AG09309 (cell line): ENCODE measurements at regions not wholly inside any gene's neighbourhood (a gene's known extent, or its start where the extent isn't known, plus 50 kb on each side); places are given as distances from the start of the nearest gene placed in this dataset.
"Not testable (repeated sequence)": the region's sequence is repeated elsewhere in the genome, so short reads cannot be mapped to it uniquely, and the experiment has no call there.

Source experiments
- DNase-seq: peaks from one replicate; pipeline ENCODE4 v3.0.0-alpha.2; 2010; ENCODE audit warnings: low read depth
- H3K4me3 ChIP-seq: 2 replicates; pipeline ENCODE4 v1.5.1; 2011; ENCODE audit warnings: mild to moderate bottlenecking, low read depth, low read length, moderate library complexity; ENCODE audit not compliant: control insufficient read depth
- CTCF ChIP-seq: IDR thresholded peaks from 2 replicates; pipeline ENCODE4 v1.5.1; 2011; ENCODE audit warnings: mild to moderate bottlenecking, low read depth, low read length, inconsistent platforms; ENCODE audit not compliant: insufficient read depth, control insufficient read depth; ENCODE audit errors: missing control alignments

- no peak for TF ChIP-seq CTCF
Observed at GRCh38 chr17:31788571-31788946, 70.5 kb downstream of the COPRS start.

GRCh38 chr17:31787857-31788570 is 71.0 kb downstream of the COPRS start:
- DNase-seq, result peak; percentile 88
- no peak for TF ChIP-seq CTCF
- no peak overlapping the region for H3K4me3 ChIP-seq

More at GRCh38 chr17:31788571-31788946, 70.5 kb downstream of the COPRS start:
- no peak for DNase-seq
- H3K4me3 ChIP-seq, result no peak overlapping the region

- no peak overlapping the region for H3K4me3 ChIP-seq
- TF ChIP-seq CTCF, result no peak
- DNase-seq, result no peak
Observed at GRCh38 chr17:31786796-31787481, 72.1 kb downstream of the COPRS start.

- DNase-seq, result no peak
- no peak overlapping the region for H3K4me3 ChIP-seq
- TF ChIP-seq CTCF, result no peak
Observed at GRCh38 chr17:31780483-31780882, 78.6 kb downstream of the COPRS start.

- no peak for DNase-seq
- no peak for TF ChIP-seq CTCF
- H3K4me3 ChIP-seq, result no peak overlapping the region
Observed at GRCh38 chr17:31778523-31778922, 80.5 kb downstream of the COPRS start.

- H3K4me3 ChIP-seq, DNase-seq: not testable (repeated sequence)
Observed at GRCh38 chr17:31771328-31771727, 87.7 kb downstream of the COPRS start.

- not testable (repeated sequence) for DNase-seq, H3K4me3 ChIP-seq
Observed at GRCh38 chr17:31770501-31770900, 88.5 kb downstream of the COPRS start.

GRCh38 chr17:31761836-31762510 is 97.1 kb downstream of the COPRS start:
- DNase-seq, H3K4me3 ChIP-seq: not testable (repeated sequence)
